ENCODE measurements at regions not wholly inside any gene's neighbourhood (a gene's known extent, or its start where the extent isn't known, plus 50 kb on each side); places are given as distances from the start of the nearest gene placed in this dataset.

- TF ChIP-seq CTCF (IDR thresholded peaks at IDR 0.05) (no peak), HOXB5 (CRISPR knock-in tag; IDR thresholded peaks at IDR 0.05) (no peak)
Measured at GRCh38 chr12:114904254-114905003, 220.5 kb upstream of the TBX3 start (continued).

GRCh38 chr12:114903083-114903691, 219.2 kb upstream of the TBX3 start:
- ATAC-seq: peak; percentile 39 to 76; a peak in 3 of 6 replicates
- CTCF ChIA-PET: interaction anchor here (0.6 to 1.0 kb wide), 2 partner anchors 219 to 884 kb away, joined by 3 read pairs; partner anchors contain the start of gene TBX3

GRCh38 chr12:114902665-114903064, 218.7 kb upstream of the TBX3 start:
- Histone ChIP-seq H3K27ac (peak overlapping the region in 1 of 2 experiments; percentile 65; a peak in 3 of 6 replicates), H3K4me2 (no peak overlapping the region), H3K4me1 (peaks cover 9% of the 10 kb centered on the region), H3K9me3 (no peaks in the 10 kb centered on the region; the same call in 2 of the 3 replicates), H3K4me3 (no peak overlapping the region)
- ChIA-PET CTCF (interaction anchor here (1.0 kb wide), 1 partner anchor 218 kb away, joined by 3 read pairs; the partner anchor contains the start of gene TBX3), POLR2A (no interaction called here)
- ATAC-seq (no peak), FAIRE-seq (no peak), DNase-seq (ENCODE audit: low read depth in 1 of 2, low spot score in 1 of 2) (no peak)
- 71% methylated on average over 5 of the region's 5 CpGs for WGBS (ENCODE audit: missing lambda C conversion rate)
- TF ChIP-seq KDM5A (IDR thresholded peaks at IDR 0.05) (no peak), JUN (IDR thresholded peaks at IDR 0.05) (no peak), CBX8 (IDR thresholded peaks at IDR 0.05) (no peak), HOXB13 (CRISPR knock-in tag; IDR thresholded peaks at IDR 0.05; ENCODE audit: low read depth) (no peak), FOXS1 (CRISPR knock-in tag; IDR thresholded peaks at IDR 0.05) (no peak), NR3C1 (IDR thresholded peaks at IDR 0.05) (no peak), ELK1 (IDR thresholded peaks at IDR 0.05; ENCODE audit: low read depth, low read length) (no peak), CEBPB (IDR thresholded peaks at IDR 0.05) (no peak), PBX3 (IDR thresholded peaks at IDR 0.05) (no peak), SREBF2 (IDR thresholded peaks at IDR 0.05) (no peak)

More at GRCh38 chr12:114903083-114903691, 219.2 kb upstream of the TBX3 start:
- POLR2A ChIA-PET: no interaction called here
- H3K27ac ChIP-seq: peak overlapping the region in 1 of 2 experiments; percentile 65; a peak in 3 of 6 replicates
- 38% methylated on average over 12 of the region's 12 CpGs for WGBS (ENCODE audit: missing lambda C conversion rate)
- H3K4me1 ChIP-seq: peaks cover 9% of the 10 kb centered on the region
- H3K9me3 ChIP-seq: no peaks in the 10 kb centered on the region; the same call in 2 of the 3 replicates
- H3K4me2 ChIP-seq: peak overlapping the region; percentile 11; the same call in 1 of the 3 replicates
- no peak overlapping the region for H3K4me3 ChIP-seq
- FAIRE-seq: no peak
- TF ChIP-seq USF2 (IDR thresholded peaks at IDR 0.05) (no peak), PHF8 (IDR thresholded peaks at IDR 0.05; ENCODE audit: borderline replicate concordance, low read depth) (no peak), NFE2L2 (conservative IDR thresholded peaks at IDR 0.05; ENCODE audit: low read length) (no peak), HEYL (CRISPR knock-in tag; IDR thresholded peaks at IDR 0.05) (no peak), EP300 (IDR thresholded peaks at IDR 0.05) (no peak), E2F6 (IDR thresholded peaks at IDR 0.05; ENCODE audit: borderline replicate concordance, low read depth) (no peak), RAD21 (conservative IDR thresholded peaks at IDR 0.05 in 1 of 2, IDR thresholded peaks at IDR 0.05 in 1 of 2) (no peak), ZNF302 (CRISPR knock-in tag; IDR thresholded peaks at IDR 0.05) (no peak), CTCF (IDR thresholded peaks at IDR 0.05) (no peak), TFCP2L1 (CRISPR knock-in tag; IDR thresholded peaks at IDR 0.05) (no peak), KDM1A (IDR thresholded peaks at IDR 0.05; ENCODE audit: low read depth) (no peak), CHD4 (IDR thresholded peaks at IDR 0.05; ENCODE audit: borderline replicate concordance) (no peak), TP53 (CRISPR knock-in tag; IDR thresholded peaks at IDR 0.05) (no peak), GATA3 (IDR thresholded peaks at IDR 0.05; ENCODE audit: borderline replicate concordance) (no peak), ZSCAN20 (CRISPR knock-in tag; IDR thresholded peaks at IDR 0.05) (no peak)
- peak in 1 of 2 experiments; percentile 39 for DNase-seq (ENCODE audit: low read depth in 1 of 2, low spot score in 1 of 2)

Measured in A549 (cell line).